ENCODE measurements at regions not wholly inside any gene's neighbourhood (a gene's known extent, or its start where the extent isn't known, plus 50 kb on each side); places are given as distances from the start of the nearest gene placed in this dataset.
"Not testable (repeated sequence)": the region's sequence is repeated elsewhere in the genome, so short reads cannot be mapped to it uniquely, and the experiment has no call there.

DNA sequence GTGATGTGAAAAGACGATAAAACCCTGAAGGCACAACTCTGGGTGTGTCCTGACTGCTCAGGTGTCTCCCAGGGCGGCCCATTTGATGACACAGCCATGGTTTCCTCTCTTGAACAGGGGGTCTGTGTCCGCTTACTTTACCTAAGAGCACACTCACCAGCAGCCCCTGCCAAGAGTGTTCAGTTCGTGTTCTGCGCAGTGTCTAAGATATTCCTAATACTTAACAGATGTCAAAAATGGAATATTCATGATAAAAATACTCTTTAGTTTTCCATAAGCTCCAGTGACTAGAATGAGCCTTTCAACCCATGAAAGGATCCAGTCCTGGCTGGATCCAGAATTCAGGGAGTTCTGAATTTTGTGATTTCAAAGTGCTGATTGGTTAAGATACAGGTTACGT is 492.4 kb downstream of the TNS3 start:
- DNase-seq (ENCODE audit: low read depth in 2 of 2) = no peak

DNA sequence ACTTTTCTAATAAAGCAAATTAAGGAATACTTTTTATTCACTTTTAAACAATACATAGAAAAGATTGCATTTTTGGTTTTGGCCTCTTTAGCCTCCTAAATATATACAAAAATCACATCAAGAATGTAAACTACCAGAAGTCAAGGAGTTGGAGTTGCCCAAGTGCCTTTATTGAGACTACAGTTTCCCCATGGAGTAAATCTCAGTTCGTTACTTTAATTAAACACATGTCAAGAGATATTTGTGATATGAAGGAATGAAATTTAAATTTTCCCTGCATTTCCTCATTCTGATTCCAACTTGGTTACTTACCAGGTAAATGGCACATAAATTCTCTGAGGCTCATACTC is 492.9 kb downstream of the TNS3 start:
- DNase-seq (ENCODE audit: low read depth in 2 of 2) = no peak

GRCh38 chr7:47088329-47089067 is 493.4 kb downstream of the TNS3 start:
- DNase-seq (ENCODE audit: low read depth in 2 of 2) = peak; percentile 46 to 54

GRCh38 chr7:47087866-47088265 is 494.0 kb downstream of the TNS3 start:
- no peak for DNase-seq (ENCODE audit: low read depth in 2 of 2)

DNA sequence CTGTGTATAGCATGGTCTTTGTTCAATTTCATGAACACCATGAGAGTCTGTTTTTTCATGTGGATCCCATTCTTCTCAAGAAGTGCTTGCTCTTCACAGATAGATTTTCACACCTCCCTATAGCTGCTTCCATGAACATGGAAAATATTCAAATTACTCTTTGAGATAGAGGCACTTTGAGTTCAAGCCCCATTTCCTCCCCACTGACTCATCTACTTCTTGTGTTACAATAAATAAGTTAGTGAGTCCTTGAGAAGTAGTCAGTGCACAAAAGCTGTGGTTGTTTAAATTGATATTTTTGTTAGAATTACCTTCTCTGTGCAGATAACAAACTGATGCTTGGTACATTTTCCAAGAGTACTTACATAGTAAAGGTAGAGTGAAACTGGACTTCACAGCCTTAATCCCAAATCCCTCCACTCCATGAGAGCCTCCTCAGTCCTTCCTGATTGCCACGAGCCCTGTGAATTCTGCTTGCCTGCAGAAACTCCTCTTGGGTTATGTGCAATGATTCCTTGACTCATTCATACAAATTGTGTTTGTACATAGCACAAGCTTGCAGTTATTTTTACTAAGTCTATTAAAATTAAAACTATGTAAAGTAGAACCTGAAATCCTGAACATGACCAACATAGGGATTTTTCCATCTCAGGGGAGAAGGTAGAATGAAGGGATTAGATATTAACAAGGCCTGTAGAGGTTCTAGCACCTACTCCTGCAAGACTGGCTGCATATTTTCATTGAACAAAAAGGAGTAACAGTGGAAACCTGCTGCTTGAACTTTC is 496.2 kb downstream of the TNS3 start:
- DNase-seq (ENCODE audit: low read depth in 2 of 2) = no peak

- DNase-seq (ENCODE audit: low read depth in 2 of 2) = no peak
Measured at GRCh38 chr7:47083476-47084250, 498.2 kb downstream of the TNS3 start.

GRCh38 chr7:47080816-47081215 is 501.1 kb downstream of the TNS3 start:
- DNase-seq (ENCODE audit: low read depth in 2 of 2) = no peak

GRCh38 chr7:47078241-47078640 is 503.7 kb downstream of the TNS3 start:
- no peak for DNase-seq (ENCODE audit: low read depth in 2 of 2)

DNA sequence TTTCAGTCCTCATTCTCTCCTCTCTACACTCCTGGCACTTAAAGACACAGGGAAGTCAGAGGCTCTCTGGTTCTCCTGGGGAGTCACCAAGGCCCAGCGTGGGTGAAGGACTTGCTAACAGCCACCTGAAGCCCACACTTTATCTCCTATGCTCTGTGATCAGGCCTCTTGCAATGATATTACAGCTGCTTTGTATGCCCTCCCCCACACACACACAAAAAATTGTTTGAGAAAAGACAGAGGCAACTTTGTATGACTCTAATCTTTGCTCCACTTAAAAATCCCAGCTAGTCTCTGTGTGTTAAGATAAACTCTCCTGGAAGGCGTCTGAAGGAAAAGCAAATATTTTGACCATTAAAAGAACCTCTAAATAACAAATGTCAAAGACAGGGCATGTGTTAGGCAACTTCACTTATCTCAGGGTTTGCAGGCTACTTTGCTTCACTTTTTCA is 507.2 kb downstream of the TNS3 start:
- DNase-seq (ENCODE audit: low read depth in 2 of 2) = no peak

- DNase-seq (ENCODE audit: low read depth in 2 of 2) = no peak
Measured at GRCh38 chr7:47073284-47073683, 508.6 kb downstream of the TNS3 start.

- no peak for DNase-seq (ENCODE audit: low read depth in 2 of 2)
Measured at GRCh38 chr7:47071866-47072265, 510.0 kb downstream of the TNS3 start.

DNA sequence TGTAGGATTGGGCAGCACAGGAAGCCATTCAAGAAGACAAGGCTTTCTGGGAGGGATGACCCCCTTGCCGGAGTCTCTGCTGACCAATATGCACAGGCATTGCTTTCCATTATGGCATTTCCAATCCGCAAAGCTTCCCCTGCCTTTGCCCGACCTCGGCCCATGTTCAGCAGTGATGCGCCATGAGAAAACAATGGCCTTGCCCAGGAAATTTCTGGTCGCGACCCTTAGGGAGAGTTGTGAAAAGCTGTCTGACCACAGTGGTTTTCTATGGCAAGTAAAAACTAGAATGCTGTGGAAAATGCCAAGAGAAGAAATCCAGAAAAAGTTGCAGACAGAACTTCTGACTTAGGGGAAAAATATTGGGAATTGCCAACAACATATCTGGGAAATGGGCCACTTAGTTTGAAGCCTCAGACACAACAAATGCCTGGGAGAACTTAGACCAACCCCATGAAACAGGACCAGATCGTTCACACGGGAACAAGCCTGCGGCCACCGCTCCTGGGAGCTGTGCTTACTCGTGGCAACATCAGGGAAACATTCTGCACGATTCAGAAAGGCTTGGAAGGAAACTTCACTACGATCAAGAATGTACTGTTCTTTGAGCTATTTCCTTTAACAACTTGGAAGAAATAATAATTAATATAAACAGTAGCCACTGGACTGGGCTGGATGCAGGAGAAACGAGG is 512.4 kb downstream of the TNS3 start:
- no peak for DNase-seq (ENCODE audit: low read depth in 2 of 2)

GRCh38 chr7:47066976-47067614 is 514.8 kb downstream of the TNS3 start:
- no peak for DNase-seq (ENCODE audit: low read depth in 2 of 2)

DNA sequence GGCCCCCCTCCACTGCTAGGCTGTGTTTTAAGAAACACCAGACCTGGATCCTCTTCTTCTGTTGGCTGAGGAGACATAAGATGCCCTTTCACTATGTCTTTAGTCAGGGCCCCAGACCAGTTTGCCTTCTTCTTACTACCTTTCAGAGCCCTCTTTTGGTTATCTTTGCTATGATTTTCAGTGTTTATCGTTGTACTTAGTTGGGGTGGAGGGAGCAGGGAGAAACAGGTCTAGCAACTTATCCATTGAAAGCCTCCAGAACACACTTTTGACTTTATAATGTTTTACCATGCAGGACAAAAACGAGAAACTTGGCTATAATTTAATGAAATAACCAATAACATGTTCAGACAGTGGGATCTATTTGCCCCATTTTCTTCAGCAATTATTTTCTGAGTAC is 525.2 kb downstream of the TNS3 start:
- no peak for DNase-seq (ENCODE audit: low read depth in 2 of 2)

DNA sequence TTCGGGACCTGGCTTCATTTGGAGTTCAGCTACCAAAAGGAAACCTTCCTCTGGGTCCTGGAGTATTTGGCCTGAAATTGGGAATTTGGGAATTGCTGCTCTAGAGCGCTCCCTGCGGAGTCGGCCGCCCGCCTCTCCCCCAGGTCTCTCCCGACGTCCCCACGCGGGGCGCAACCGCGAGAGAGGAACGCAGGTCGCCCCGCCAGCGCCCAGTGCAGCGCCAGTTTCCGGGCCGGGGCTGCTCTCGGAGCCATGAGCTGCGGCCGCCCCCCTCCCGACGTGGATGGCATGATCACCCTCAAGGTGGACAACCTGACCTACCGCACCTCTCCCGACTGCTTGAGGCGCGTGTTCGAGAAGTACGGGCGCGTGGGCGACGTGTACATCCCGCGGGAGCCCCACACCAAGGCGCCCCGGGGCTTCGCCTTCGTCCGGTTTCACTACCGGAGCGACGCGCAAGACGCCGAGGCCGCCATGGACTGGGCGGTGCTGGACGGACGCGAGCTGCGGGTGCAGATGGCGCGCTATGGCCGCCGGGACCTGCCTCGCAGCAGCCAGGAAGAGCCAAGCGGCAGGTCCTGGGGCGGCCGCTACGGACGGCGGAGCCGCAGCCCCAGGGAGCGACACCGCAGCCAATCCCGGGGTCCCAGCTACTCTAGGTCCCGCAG is 529.2 kb downstream of the TNS3 start:
- not testable (repeated sequence) for DNase-seq (ENCODE audit: low read depth in 2 of 2)

- DNase-seq (ENCODE audit: low read depth in 2 of 2) = no peak
Measured at GRCh38 chr7:47049234-47049774, 532.6 kb downstream of the TNS3 start.

DNA sequence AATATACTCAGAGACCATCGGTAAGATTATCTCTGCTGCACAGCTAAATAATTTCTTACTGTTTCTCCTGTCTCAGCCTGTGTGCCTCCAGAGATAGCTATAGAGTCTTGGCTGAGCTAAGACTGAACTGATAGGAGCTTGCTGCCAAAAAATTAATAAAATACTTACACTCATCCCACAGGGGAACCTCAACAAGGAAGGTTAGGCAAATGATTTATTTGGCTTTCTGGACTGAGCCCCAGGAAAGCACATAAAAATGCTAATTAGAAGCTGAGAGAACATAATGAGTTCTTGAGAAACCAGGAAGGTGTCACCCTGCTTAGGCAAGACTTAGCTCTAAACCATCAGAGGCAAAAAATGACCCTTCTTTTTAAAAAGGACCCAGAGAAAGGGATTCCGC is 534.5 kb downstream of the TNS3 start:
- DNase-seq (ENCODE audit: low read depth in 2 of 2) = peak; percentile 63 to 66

DNA sequence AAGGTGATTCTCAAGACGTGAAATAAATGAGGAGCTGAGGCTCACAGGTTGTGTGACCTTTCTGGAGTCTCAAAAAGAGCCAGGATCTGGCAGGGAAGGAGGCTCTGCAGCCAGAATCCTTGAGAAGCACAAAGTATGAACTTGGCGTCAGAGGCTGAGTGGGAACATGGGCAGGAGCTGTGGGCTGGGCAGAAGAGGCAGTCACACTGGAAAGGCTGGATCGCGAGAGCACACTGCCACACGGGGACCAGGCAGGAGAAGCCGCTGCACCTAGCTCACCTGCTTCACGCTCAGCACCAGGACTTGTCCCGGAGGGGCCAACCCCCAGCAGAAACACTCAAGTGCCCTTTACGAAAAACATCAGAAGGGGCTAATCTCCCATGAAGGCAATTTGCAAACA is 535.0 kb downstream of the TNS3 start:
- no peak for DNase-seq (ENCODE audit: low read depth in 2 of 2)

DNA sequence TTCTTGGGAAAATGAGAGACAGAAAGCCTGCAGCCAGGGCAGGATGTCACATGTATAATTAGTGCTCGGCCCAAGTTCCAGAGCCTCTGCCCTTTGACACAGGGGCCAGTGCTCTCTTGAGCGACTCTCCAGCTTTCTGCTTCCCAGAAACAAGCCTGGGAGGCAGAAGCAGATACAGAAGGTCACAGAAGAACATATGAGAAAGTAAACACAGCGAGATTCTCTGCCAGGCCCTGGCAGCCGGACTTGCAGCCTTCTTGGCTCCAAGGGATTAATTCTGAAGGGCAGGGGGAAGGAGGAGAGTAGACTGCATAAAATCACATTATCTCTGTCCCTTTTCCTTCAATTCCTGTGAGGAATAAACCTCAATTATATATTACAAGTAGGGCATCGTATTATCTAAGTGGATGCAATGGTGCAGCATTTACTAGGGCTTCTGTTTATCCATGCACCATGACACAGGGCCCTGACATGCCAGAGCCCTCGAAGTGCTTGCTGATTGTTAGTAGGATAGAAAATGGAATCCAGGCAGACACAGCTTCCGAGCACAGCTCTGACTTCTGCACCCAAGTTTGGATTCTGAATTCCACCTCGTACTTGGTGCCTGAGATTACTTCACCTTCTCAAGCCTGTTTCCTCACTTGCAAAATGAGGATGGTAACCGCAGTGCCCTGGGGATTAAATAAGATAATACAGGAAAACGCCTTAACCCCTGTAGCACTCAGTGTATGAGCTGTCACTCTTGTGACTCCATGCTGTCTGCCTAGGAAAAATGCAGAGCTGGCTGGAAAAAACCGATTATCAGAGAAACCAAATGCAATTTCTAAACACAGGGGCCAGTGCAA is 536.5 kb downstream of the TNS3 start:
- DNase-seq (ENCODE audit: low read depth in 2 of 2) = peak in 1 of 2 experiments; percentile 18

DNA sequence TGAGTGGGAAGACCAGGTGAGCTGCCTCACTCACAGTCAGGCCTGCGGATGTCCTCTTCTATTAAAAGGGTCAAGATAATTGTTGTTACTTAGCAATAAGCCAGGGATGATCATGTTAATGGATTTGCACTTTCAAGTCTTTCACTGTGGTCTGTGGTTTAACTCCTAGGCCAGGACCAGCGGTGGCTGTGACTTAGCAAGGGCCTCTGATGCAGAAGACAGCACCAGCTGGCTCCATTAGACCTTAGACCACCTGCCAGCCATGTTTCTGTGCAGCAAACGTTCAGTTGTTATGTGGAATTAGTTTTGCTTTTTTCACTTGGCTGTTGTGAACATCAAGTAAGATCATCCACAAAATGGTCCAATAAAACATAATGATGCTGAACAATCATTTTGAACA is 537.3 kb downstream of the TNS3 start:
- DNase-seq (ENCODE audit: low read depth in 2 of 2) = no peak
